Suppressor macrophage (primary cell): ENCODE measurements at regions not wholly inside any gene's neighbourhood (a gene's known extent, or its start where the extent isn't known, plus 50 kb on each side); places are given as distances from the start of the nearest gene placed in this dataset.
A peak's percentile ranks its signal among the peaks of the same experiment; 100 is the strongest.
"Not testable (repeated sequence)": the region's sequence is repeated elsewhere in the genome, so short reads cannot be mapped to it uniquely, and the experiment has no call there.

Experiments used
- DNase-seq, 4 experiments: peaks; one replicate each; pipeline ENCODE4 v3.0.0-alpha.2; 2020 to 2022

GRCh38 chr13:90838317-90838960 lies 509.0 kb upstream of the MIR17HG start:
- no peak for DNase-seq

GRCh38 chr13:90839061-90839460 lies 508.4 kb upstream of the MIR17HG start:
- DNase-seq: no peak

- DNase-seq: no peak
Measured at GRCh38 chr13:90846936-90847335, 500.6 kb upstream of the MIR17HG start.

- not testable (repeated sequence) for DNase-seq
Measured at GRCh38 chr13:90853666-90854065, 493.8 kb upstream of the MIR17HG start.

GRCh38 chr13:90857921-90858320 lies 489.6 kb upstream of the MIR17HG start:
- DNase-seq: no peak

GRCh38 chr13:90866006-90866405 lies 481.5 kb upstream of the MIR17HG start:
- DNase-seq: no peak

GRCh38 chr13:90867336-90867683 lies 480.2 kb upstream of the MIR17HG start:
- DNase-seq: peak; percentile 86 to 90 (median 88)

GRCh38 chr13:90868321-90868920 lies 479.1 kb upstream of the MIR17HG start:
- peak; percentile 43 to 68 (median 62) for DNase-seq

GRCh38 chr13:90869580-90869979 lies 477.9 kb upstream of the MIR17HG start:
- no peak for DNase-seq

- no peak for DNase-seq
Measured at GRCh38 chr13:90872491-90873025, 474.9 kb upstream of the MIR17HG start.

GRCh38 chr13:90880790-90881189 lies 466.7 kb upstream of the MIR17HG start:
- DNase-seq: no peak

GRCh38 chr13:90882551-90882950 lies 464.9 kb upstream of the MIR17HG start:
- DNase-seq: no peak

GRCh38 chr13:90883592-90883991 lies 463.9 kb upstream of the MIR17HG start:
- DNase-seq: no peak

GRCh38 chr13:90884066-90884465 lies 463.4 kb upstream of the MIR17HG start:
- no peak for DNase-seq

GRCh38 chr13:90889906-90890834 lies 457.3 kb upstream of the MIR17HG start:
- DNase-seq: no peak

GRCh38 chr13:90891329-90891728 lies 456.2 kb upstream of the MIR17HG start:
- DNase-seq: no peak

GRCh38 chr13:90893199-90893598 lies 454.3 kb upstream of the MIR17HG start:
- DNase-seq: not testable (repeated sequence)

GRCh38 chr13:90896002-90896401 lies 451.5 kb upstream of the MIR17HG start:
- DNase-seq: no peak

- no peak for DNase-seq
Measured at GRCh38 chr13:90898811-90899210, 448.7 kb upstream of the MIR17HG start.

- DNase-seq: no peak
Measured at GRCh38 chr13:90899416-90899815, 448.1 kb upstream of the MIR17HG start.

GRCh38 chr13:90902255-90902654 lies 445.2 kb upstream of the MIR17HG start:
- DNase-seq: no peak

GRCh38 chr13:90906554-90906953 lies 440.9 kb upstream of the MIR17HG start:
- no peak for DNase-seq

GRCh38 chr13:90908792-90909191 lies 438.7 kb upstream of the MIR17HG start:
- no peak for DNase-seq
